HepG2 (cell line): ENCODE measurements at regions not wholly inside any gene's neighbourhood (a gene's known extent, or its start where the extent isn't known, plus 50 kb on each side); places are given as distances from the start of the nearest gene placed in this dataset.

Experiments
- ATAC-seq: fragments of 200-7000 bp; cut with Tn5 transposase; 3 replicates; pipeline ENCODE4 v1.9.1; 2020; ENCODE audit warnings: mild to moderate bottlenecking, moderate library complexity
- BruUV-seq: library from RNA; stranded (reverse); fragments of 400-500 nt; replicated peaks from 2 replicates; lab custom pipeline; 2021; lab: Mats Ljungman, UMichigan
- CTCF ChIA-PET: fragments of 300-600 bp; formaldehyde crosslinking; extraction: SDS; loops from one replicate; lab custom pipeline; 2021; ENCODE audit warnings: low total read pairs, inconsistent platforms, low intra/inter-chr PET ratio; lab: Yijun Ruan, JAX
- POLR2A ChIA-PET: fragments of 350-600 bp; sonication (Branson Sonifier 250); formaldehyde crosslinking; loops from one replicate; lab custom pipeline; 2020; ENCODE audit warnings: antibody characterized with exemption, inconsistent platforms; lab: Yijun Ruan, JAX
- DNase-seq: peaks from one replicate; pipeline ENCODE4 v3.0.0-alpha.2; 2015; ENCODE audit warnings: low spot score
- FAIRE-seq: peaks from 3 replicates; lab custom pipeline; 2011; peaks lifted over from hg19 to GRCh38; lab: Jason Lieb, UNC
- H2AFZ ChIP-seq: one replicate; pipeline ENCODE4 v1.6.1; 2011; ENCODE audit warnings: low read length, inconsistent platforms
- H3K27ac ChIP-seq: fragments of 300-600 bp; 3 replicates; pipeline ENCODE4 v1.8.0; 2011; ENCODE audit warnings: mixed run types, mild to moderate bottlenecking, mixed read lengths, low read length, inconsistent platforms; ENCODE audit not compliant: insufficient read depth; ENCODE audit errors: extremely low read length
- H3K27me3 ChIP-seq, 2 experiments: fragments of 200-600 bp in 1 of 2; 2 replicates in 1 of 2; 3 replicates in 1 of 2; pipeline versions ENCODE4 v1.6.0 to v1.8.0; 2011; ENCODE audit warnings: low read length in 2 of 2, mild to moderate bottlenecking in 2 of 2, moderate library complexity in 2 of 2, inconsistent platforms in 1 of 2; ENCODE audit not compliant: insufficient read depth in 2 of 2, control insufficient read depth in 1 of 2
- H3K36me3 ChIP-seq, 2 experiments: fragments of 200-600 bp in 1 of 2; replicated peaks in 1 of 2; 2 replicates in 1 of 2; 3 replicates in 1 of 2; pipeline versions ENCODE4 v1.5.1 to v1.8.0; 2011; ENCODE audit warnings: low read length in 2 of 2, inconsistent platforms in 1 of 2; ENCODE audit not compliant: insufficient read depth in 2 of 2, control insufficient read depth in 1 of 2
- H3K4me1 ChIP-seq: 2 replicates; pipeline ENCODE4 v1.5.1; 2012; ENCODE audit warnings: low read length, inconsistent platforms; ENCODE audit not compliant: insufficient read depth
- H3K4me2 ChIP-seq: 2 replicates; pipeline ENCODE4 v1.6.0; 2011; ENCODE audit warnings: low read depth, low read length, inconsistent platforms
- H3K4me3 ChIP-seq, 3 experiments: fragments of 200-600 bp in 1 of 3; sonication (generic), shearing (Covaris generic) in 1 of 3; replicated peaks in 1 of 3; 2 replicates each; pipeline ENCODE4 v1.5.1; 2011 to 2016; ENCODE audit warnings: low read length in 3 of 3, inconsistent platforms in 2 of 3, low read depth in 2 of 3, mild to moderate bottlenecking in 2 of 3, control low read depth in 1 of 3, mixed read lengths in 1 of 3; ENCODE audit not compliant: insufficient read depth in 1 of 3
- H3K79me2 ChIP-seq: one replicate; pipeline ENCODE4 v1.6.1; 2011; ENCODE audit warnings: low read length, inconsistent platforms; ENCODE audit not compliant: insufficient read depth
- H3K9ac ChIP-seq: 2 replicates; pipeline ENCODE4 v1.6.0; 2011; ENCODE audit warnings: mild to moderate bottlenecking, low read depth, low read length, inconsistent platforms; ENCODE audit not compliant: insufficient read depth
- H3K9me3 ChIP-seq: 2 replicates; pipeline ENCODE4 v1.5.1; 2012; ENCODE audit warnings: mild to moderate bottlenecking, low read length
- H4K20me1 ChIP-seq: 2 replicates; pipeline ENCODE4 v1.6.0; 2011; ENCODE audit warnings: inconsistent platforms, mild to moderate bottlenecking, low read length, moderate library complexity; ENCODE audit not compliant: insufficient read depth
- CCAR2 ChIP-seq: fragments of 200-400 bp; formaldehyde crosslinking; optimal IDR thresholded peaks from 2 replicates; pipeline ENCODE3; 2018; ENCODE audit warnings: low read depth, mild to moderate bottlenecking, low read length, moderate library complexity
- CEBPB ChIP-seq: IDR thresholded peaks from 2 replicates; pipeline ENCODE4 v1.6.1; 2011; ENCODE audit warnings: low read depth, low read length, improper control_type of control experiment, borderline replicate concordance
- CREB1 ChIP-seq, 2 experiments: fragments of 450-650 bp in 1 of 2; IDR thresholded peaks; 2 replicates each; pipeline ENCODE4 v1.6.1; 2016 to 2017; ENCODE audit warnings: control low read depth in 1 of 2, mild to moderate bottlenecking in 1 of 2, missing compliant biosample characterization in 1 of 2, missing genetic modification characterization in 1 of 2
- FOXA1 ChIP-seq, 2 experiments: fragments of 450-650 bp in 1 of 2; sonication (generic) in 1 of 2; formaldehyde crosslinking in 1 of 2; IDR thresholded peaks; 2 replicates each; pipeline versions ENCODE4 v1.4.0 to v1.6.1; 2016 to 2020; ENCODE audit warnings: missing genetic modification reagents in 1 of 2
- GABPA ChIP-seq, 2 experiments: IDR thresholded peaks; 2 replicates each; pipeline ENCODE4 v1.6.1; 2011 to 2016; ENCODE audit warnings: low read depth in 2 of 2, low read length in 1 of 2, missing biosample characterization in 1 of 2, missing genetic modification characterization in 1 of 2
- GABPB1 ChIP-seq: IDR thresholded peaks from 2 replicates; pipeline ENCODE4 v1.6.1; 2016; ENCODE audit warnings: mild to moderate bottlenecking, missing genetic modification reagents, moderate library complexity, missing compliant biosample characterization
- NR2C2 ChIP-seq: sonication (generic); formaldehyde crosslinking; IDR thresholded peaks from 2 replicates; pipeline ENCODE4 v1.4.0; 2020; ENCODE audit warnings: missing genetic modification reagents, mild to moderate bottlenecking, moderate library complexity, borderline replicate concordance
- RXRA ChIP-seq: sonication (generic); formaldehyde crosslinking; IDR thresholded peaks from 2 replicates; pipeline ENCODE4 v1.5.1; 2020; ENCODE audit warnings: missing genetic modification reagents
- SMAD1 ChIP-seq: sonication (generic); formaldehyde crosslinking; IDR thresholded peaks from 2 replicates; pipeline ENCODE4 v1.4.0; 2020; ENCODE audit warnings: missing genetic modification reagents, low read depth, mild to moderate bottlenecking, borderline replicate concordance
- SOX5 ChIP-seq: IDR thresholded peaks from 2 replicates; pipeline ENCODE4 v1.6.1; 2016; ENCODE audit warnings: borderline replicate concordance
- ZNF335 ChIP-seq: sonication (generic); formaldehyde crosslinking; IDR thresholded peaks from 2 replicates; pipeline ENCODE4 v1.4.0; 2020; ENCODE audit warnings: missing genetic modification reagents
- WGBS: methylation state at CpG from one replicate; pipeline ENCODE4 v1.1.6; 2017; ENCODE audit warnings: low lambda C conversion rate; 5-methylcytosine and 5-hydroxymethylcytosine counted together
- in situ Hi-C: cut with HindIII; loops from 2 replicates; pipeline ENCODE4 v1.10.0; 2017; ENCODE audit warnings: low pct_unique_long_range_greater_than_20kb; ENCODE audit not compliant: extremely low pct_ligation_motif_present
- intact Hi-C: fragments of 100-400 bp; cut with micrococcal nuclease; formaldehyde crosslinking; loops from one replicate; pipeline ENCODE4 v1.10.0; 2022; ENCODE audit not compliant: unreplicated experiment
- TF ChIP-seq, protein P1 (sequence below): sonication (generic); formaldehyde crosslinking; IDR thresholded peaks from 2 replicates; pipeline ENCODE4 v1.9.0; 2021; ENCODE audit warnings: missing genetic modification reagents, borderline replicate concordance
- TF ChIP-seq, protein P2 (sequence below): sonication (generic); formaldehyde crosslinking; IDR thresholded peaks from 2 replicates; pipeline ENCODE4 v1.8.0; 2022; ENCODE audit warnings: missing genetic modification reagents, mild to moderate bottlenecking, inconsistent platforms, borderline replicate concordance

DNA sequence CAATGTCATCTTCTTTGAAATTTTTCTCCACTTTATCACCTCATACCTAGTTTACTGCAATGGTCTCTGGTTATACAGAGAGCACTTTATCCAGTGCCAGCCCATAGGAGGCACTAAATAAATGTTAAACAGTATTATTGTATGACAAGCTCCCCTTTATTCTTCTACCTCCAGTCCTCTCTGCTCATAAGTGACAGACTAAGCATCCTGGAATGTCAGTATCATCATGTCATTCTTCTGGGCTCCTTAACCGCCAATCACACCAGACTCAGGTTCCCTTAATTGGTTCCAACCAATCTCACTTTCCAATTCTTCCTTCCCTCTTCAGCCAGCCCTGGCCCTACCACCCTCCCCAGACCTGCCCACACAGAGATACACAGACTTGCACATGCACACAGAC, 93.1 kb downstream of the RPL27A start:
- no peak for FAIRE-seq
- WGBS, result 90% methylated on average over 1 of the region's 1 CpG
- Histone ChIP-seq H3K79me2 (no peaks in the 10 kb centered on the region), H3K4me2 (0 out of 2 replicates have a peak overlapping the region, but pooled peaks have one; percentile 9), H2AFZ (no peak overlapping the region), H3K36me3 (peaks cover 0 to 4% of the 10 kb centered on the region in 2 experiments; a peak in 2 of 5 replicates), H3K4me1 (peaks cover 16% of the 10 kb centered on the region), H3K27me3 (no peaks in the 10 kb centered on the region), H3K27ac (peak overlapping the region; percentile 30), H4K20me1 (no peaks in the 10 kb centered on the region), H3K9me3 (no peaks in the 10 kb centered on the region), H3K4me3 (no peak overlapping the region), H3K9ac (no peak overlapping the region)
- in situ Hi-C loops, result no loop called here
- TF ChIP-seq, protein P1, sequence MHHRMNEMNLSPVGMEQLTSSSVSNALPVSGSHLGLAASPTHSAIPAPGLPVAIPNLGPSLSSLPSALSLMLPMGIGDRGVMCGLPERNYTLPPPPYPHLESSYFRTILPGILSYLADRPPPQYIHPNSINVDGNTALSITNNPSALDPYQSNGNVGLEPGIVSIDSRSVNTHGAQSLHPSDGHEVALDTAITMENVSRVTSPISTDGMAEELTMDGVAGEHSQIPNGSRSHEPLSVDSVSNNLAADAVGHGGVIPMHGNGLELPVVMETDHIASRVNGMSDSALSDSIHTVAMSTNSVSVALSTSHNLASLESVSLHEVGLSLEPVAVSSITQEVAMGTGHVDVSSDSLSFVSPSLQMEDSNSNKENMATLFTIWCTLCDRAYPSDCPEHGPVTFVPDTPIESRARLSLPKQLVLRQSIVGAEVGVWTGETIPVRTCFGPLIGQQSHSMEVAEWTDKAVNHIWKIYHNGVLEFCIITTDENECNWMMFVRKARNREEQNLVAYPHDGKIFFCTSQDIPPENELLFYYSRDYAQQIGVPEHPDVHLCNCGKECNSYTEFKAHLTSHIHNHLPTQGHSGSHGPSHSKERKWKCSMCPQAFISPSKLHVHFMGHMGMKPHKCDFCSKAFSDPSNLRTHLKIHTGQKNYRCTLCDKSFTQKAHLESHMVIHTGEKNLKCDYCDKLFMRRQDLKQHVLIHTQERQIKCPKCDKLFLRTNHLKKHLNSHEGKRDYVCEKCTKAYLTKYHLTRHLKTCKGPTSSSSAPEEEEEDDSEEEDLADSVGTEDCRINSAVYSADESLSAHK (CRISPR knock-in tag), result no peak
- TF ChIP-seq ZNF335 (no peak), CREB1 (IDR thresholded peaks at IDR 0.05) (no peak), CREB1 (CRISPR knock-in tag; IDR thresholded peaks at IDR 0.05) (no peak), SMAD1 (CRISPR knock-in tag) (no peak), CCAR2 (no peak)
- no peak for DNase-seq
- no peak; the same call in 1 of the 3 replicates for ATAC-seq
- BruUV-seq, result no TSS peak
- intact Hi-C loops, result no loop called here
- CTCF ChIA-PET, result no interaction called here
- POLR2A ChIA-PET, result interaction anchor here (0.6 kb wide), 1 partner anchor 93 kb away, joined by 4 read pairs; the partner anchor contains the start of genes RPL27A and TRIM66

DNA sequence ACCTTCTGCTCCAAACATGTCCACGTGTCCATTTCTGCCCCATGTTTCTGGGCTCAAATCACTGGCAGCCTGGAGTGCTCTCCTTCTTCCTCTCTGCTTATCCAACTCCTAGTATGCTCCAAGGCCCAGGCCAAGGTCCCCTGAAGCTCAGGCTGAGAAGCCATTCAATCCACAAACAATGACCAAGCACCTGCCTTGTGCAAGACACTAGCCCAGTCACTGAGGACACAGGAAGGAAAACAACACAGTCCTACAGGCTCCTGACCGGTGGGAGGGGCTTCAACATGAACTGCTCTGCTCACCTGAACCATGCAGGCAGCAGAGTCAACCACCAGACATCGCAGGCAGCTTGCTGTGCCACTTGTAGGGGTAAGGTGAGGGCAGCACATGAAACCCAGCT, 93.6 kb downstream of the RPL27A start:
- H3K4me1 ChIP-seq, result peaks cover 16% of the 10 kb centered on the region
- H3K9ac ChIP-seq, result no peak overlapping the region
- BruUV-seq, result no TSS peak
- H3K4me3 ChIP-seq, result no peak overlapping the region
- in situ Hi-C loops, result no loop called here
- ChIA-PET POLR2A (interaction anchor here (0.6 kb wide), 1 partner anchor 94 kb away, joined by 4 read pairs; the partner anchor contains the start of genes RPL27A and TRIM66), CTCF (no interaction called here)
- no peaks in the 10 kb centered on the region for H3K9me3 ChIP-seq
- no peaks in the 10 kb centered on the region for H3K27me3 ChIP-seq
- no peaks in the 10 kb centered on the region for H3K79me2 ChIP-seq
- H3K4me2 ChIP-seq, result 0 out of 2 replicates have a peak overlapping the region, but pooled peaks have one; percentile 9
- no peaks in the 10 kb centered on the region for H4K20me1 ChIP-seq
- H2AFZ ChIP-seq, result no peak overlapping the region
- ATAC-seq, result peak; percentile 93
- FAIRE-seq, result peak; percentile 48
- peaks cover 0 to 4% of the 10 kb centered on the region in 2 experiments; a peak in 2 of 5 replicates for H3K36me3 ChIP-seq
- WGBS, result 35% methylated on average over 3 of the region's 3 CpGs
- DNase-seq, result peak; percentile 74
- H3K27ac ChIP-seq, result peak overlapping the region; percentile 30
- intact Hi-C loops, result no loop called here
- TF ChIP-seq CEBPB (peak; percentile 70; the same call in 1 of the 2 replicates), NR2C2 (CRISPR knock-in tag) (peak; percentile 71; the same call in 1 of the 2 replicates), SOX5 (peak; percentile 64; the same call in 1 of the 2 replicates), GABPA (IDR thresholded peaks at IDR 0.05; ENCODE audit: low read depth, low read length) (no peak), GABPA (CRISPR knock-in tag; IDR thresholded peaks at IDR 0.05; ENCODE audit: low read depth) (peak; percentile 77), FOXA1 (IDR thresholded peaks at IDR 0.05) (no peak), FOXA1 (CRISPR knock-in tag; IDR thresholded peaks at IDR 0.05) (peak; percentile 46; the same call in 1 of the 2 replicates), GABPB1 (peak; percentile 75), RXRA (CRISPR knock-in tag) (0 out of 2 replicates have a peak, but pooled peaks have one; percentile 18)
- TF ChIP-seq, protein P2, sequence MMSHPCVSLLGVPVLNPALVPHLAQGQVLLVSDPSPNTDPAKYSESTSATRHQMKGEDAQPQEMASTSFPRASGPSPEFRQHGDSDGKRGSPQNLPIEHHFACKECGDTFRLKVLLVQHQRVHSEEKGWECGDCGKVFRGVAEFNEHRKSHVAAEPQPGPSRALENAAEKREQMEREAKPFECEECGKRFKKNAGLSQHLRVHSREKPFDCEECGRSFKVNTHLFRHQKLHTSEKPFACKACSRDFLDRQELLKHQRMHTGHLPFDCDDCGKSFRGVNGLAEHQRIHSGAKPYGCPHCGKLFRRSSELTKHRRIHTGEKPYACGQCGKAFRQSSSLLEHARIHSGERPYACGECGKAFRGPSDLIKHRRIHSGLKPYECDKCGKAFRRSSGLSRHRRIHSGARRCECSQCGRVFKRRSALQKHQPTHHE (CRISPR knock-in tag), result no peak
